ENCODE measurements at regions not wholly inside any gene's neighbourhood (a gene's known extent, or its start where the extent isn't known, plus 50 kb on each side); places are given as distances from the start of the nearest gene placed in this dataset.

- TF ChIP-seq CTCF (IDR thresholded peaks at IDR 0.05; ENCODE audit: low read depth, low read length) (no peak), MAX (IDR thresholded peaks at IDR 0.05; ENCODE audit: low read depth, low read length) (no peak), MYC (IDR thresholded peaks at IDR 0.05; ENCODE audit: low read depth, low read length) (no peak)
Observed at GRCh38 chr4:114537352-114537751, 61.3 kb upstream of the UGT8 start.
